AG10803 (cell line): ENCODE measurements at regions not wholly inside any gene's neighbourhood (a gene's known extent, or its start where the extent isn't known, plus 50 kb on each side); places are given as distances from the start of the nearest gene placed in this dataset.

Experiments
- DNase-seq: peaks from one replicate; pipeline ENCODE4 v3.0.0; 2010; ENCODE audit warnings: low read depth
- H3K4me3 ChIP-seq: 2 replicates; pipeline ENCODE4 v1.5.1; 2011; ENCODE audit warnings: mild to moderate bottlenecking, low read length, control low read depth
- TF ChIP-seq, protein P1 (sequence below): conservative IDR thresholded peaks from 2 replicates; pipeline ENCODE4 v1.5.1; 2011; ENCODE audit warnings: mild to moderate bottlenecking, low read length, control low read depth, inconsistent platforms

DNA sequence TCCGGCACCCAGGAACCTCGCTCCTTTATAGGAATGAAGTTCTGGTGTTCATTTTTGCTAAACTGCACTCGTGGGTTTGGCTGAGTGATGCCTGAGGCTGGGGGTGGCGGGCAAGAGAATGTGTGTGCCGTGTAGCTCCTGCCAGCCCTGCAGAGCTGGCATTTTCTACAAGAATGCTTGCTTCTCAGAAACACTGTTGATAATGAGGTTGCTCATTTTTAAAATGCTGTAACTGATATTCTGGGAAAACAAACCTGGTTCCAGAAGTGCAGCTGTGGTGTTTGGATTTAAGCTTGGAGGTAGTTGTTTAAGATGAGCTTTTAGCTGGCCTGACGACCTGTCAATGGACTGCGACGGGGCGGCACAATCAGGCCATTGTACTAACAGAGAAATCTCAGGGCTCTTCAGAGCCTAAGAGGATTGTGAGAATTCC is 511.9 kb upstream of the TNP1 start:
- DNase-seq = peak; percentile 56
- TF ChIP-seq, protein P1, sequence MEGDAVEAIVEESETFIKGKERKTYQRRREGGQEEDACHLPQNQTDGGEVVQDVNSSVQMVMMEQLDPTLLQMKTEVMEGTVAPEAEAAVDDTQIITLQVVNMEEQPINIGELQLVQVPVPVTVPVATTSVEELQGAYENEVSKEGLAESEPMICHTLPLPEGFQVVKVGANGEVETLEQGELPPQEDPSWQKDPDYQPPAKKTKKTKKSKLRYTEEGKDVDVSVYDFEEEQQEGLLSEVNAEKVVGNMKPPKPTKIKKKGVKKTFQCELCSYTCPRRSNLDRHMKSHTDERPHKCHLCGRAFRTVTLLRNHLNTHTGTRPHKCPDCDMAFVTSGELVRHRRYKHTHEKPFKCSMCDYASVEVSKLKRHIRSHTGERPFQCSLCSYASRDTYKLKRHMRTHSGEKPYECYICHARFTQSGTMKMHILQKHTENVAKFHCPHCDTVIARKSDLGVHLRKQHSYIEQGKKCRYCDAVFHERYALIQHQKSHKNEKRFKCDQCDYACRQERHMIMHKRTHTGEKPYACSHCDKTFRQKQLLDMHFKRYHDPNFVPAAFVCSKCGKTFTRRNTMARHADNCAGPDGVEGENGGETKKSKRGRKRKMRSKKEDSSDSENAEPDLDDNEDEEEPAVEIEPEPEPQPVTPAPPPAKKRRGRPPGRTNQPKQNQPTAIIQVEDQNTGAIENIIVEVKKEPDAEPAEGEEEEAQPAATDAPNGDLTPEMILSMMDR = no peak
- H3K4me3 ChIP-seq = no peak overlapping the region

DNA sequence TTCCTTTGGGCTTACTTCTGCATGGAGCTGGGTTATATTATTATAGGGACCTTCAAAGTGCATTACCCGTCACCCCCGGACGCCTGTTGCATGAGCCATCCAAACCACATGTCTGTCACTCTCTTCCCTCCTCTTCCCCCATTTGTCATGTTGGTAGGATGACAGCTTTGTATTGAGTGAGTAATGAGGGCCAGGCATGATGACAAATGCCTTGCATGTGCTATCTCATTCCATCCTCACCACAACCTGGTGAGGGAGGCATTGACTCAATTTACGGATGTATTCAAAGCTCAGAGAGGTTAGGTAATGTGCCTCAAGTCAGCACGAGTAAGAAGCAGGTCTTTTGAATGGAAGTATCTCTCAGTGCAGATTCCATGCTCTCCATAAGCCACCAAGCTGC is 510.5 kb upstream of the TNP1 start:
- TF ChIP-seq, protein P1 = peak; percentile 9; the same call in 1 of the 2 replicates
- peak; percentile 73 for DNase-seq

DNA sequence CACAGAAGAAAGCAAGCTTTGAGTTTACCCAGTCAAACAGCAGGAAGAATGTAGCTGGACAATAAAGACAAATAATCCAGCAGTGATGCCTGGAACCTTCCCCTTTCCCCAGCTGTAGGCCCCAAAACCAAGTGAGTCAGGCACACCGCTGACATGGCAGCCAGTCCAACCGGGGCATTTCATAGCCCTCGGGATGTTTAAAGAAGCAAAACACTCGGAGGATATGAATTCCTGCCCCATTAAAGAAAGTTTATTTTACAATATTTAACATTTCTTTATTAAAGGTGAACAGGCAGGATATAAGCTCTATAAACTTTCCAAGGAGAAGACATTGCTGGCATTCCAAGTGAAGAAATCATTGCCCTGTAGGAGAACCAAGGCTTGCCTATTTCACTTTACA is 507.6 kb upstream of the TNP1 start:
- TF ChIP-seq, protein P1 = no peak
- no peak for DNase-seq
- H3K4me3 ChIP-seq = no peak overlapping the region

More for the DNA sequence above, 510.5 kb upstream of the TNP1 start:
- no peak overlapping the region for H3K4me3 ChIP-seq

DNA sequence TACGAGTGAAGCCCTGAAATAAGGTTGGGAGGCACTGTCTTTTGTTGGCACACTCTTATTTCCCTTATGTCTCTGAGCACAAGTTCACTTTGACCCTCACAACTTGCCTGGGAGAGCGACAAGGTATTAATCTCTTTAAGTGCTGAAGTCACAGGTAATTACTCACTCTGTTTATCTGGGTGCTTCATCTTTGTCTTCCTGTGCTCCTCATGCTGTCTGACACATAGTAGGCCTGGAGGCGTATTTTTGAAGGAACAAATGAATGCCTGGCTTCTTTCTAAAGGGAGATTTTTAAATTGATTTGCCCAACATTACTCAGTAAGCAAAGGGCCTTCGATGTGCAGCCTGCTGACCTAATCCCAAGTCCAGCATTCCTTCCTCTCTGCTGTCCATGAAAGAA is 507.1 kb upstream of the TNP1 start:
- TF ChIP-seq, protein P1 = no peak

DNA sequence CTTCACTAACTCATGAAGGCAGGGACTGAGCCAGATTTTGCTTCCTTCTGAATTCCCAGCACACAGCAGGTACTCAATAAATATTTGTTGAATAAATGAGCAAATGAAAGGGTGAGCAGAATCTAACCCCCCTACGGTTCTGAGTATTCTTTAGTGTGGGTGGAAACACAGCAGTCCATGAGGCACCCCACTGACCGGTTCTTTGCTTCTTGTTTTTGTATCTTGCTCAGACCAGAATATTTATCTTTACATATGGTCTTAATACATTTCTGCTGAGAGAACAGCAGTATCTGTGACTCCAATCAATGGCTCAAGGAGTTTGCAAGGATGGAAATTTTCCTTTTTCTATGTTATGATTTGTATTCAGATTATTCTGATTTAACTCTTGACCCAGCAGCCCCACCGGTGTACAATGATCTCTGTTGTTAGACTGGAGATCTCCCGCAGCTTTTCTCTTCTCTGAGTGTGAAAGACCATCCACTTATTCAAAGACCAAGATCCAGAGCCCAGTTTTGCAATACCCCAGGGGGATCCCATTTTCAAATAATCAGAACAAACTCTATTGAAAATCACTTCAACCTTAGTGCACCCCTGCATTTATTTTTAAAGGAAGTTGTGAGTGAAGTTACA is 506.5 kb upstream of the TNP1 start:
- TF ChIP-seq, protein P1 = no peak
- H3K4me3 ChIP-seq = no peak overlapping the region
- DNase-seq = no peak

More for the DNA sequence above, 507.1 kb upstream of the TNP1 start:
- no peak for DNase-seq
- no peak overlapping the region for H3K4me3 ChIP-seq

DNA sequence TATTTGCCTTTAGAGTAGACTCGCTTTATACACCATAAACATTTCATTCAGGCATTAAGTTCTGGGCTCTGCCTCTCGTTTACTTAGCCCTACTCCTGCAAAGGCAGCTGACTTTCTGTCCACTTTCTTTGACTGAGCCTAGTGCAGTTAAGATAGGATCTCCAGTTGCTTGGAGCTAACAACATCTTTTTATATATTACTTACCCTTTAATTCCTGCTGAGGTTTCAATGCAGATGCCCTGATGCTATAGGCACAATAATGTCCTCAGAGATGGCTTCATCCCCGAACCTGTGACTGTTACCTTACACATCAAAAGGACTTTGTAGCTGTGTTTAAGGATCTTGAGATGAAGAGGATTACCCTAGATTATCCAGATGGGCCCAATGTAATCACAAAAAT is 505.8 kb upstream of the TNP1 start:
- DNase-seq = no peak
- TF ChIP-seq, protein P1 = no peak
- no peak overlapping the region for H3K4me3 ChIP-seq

DNA sequence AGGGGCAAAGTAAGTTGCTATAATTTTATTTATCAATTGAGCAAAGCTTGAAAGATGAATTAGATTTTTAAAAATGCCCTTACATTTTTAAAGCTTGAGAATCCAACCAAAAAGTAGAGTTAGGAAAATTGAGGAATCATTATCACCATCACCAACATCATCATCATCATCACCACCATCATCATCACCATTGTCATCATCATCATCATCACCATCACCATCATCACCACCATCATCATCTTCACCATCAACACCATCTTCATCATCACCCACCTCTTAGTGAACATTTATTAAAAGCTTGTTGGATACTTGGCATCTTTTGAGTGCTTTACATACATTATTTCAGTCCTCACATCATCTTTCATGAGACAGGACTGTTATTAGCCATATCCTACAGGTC is 504.4 kb upstream of the TNP1 start:
- DNase-seq = no peak
- no peak overlapping the region for H3K4me3 ChIP-seq
- TF ChIP-seq, protein P1 = no peak
